ENCODE measurements at regions not wholly inside any gene's neighbourhood (a gene's known extent, or its start where the extent isn't known, plus 50 kb on each side); places are given as distances from the start of the nearest gene placed in this dataset.
"Not testable (repeated sequence)": the region's sequence is repeated elsewhere in the genome, so short reads cannot be mapped to it uniquely, and the experiment has no call there.

- no peak for DNase-seq (ENCODE audit: low read depth in 2 of 2)
Measured at GRCh38 chr3:124043023-124043422, 51.1 kb upstream of the ROPN1 start.

DNA sequence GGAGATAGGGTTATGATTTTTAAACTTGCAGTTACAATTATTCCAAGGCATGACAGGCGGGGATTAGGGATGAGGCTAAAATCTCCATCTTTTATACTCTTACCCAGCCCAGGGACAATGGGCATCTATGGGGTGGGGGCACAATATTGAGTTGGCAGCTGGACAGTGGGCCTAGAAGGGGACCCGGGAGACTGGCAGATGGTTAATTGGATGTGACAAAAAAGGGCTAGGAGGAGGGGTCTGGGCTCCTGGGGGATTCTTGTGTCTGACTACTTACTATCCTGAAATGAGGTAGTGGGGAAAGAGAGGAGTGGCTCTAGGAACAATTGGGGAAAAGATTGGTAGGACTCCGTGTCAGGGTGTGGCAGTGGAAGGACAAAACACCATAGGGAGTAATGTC, 53.0 kb upstream of the ROPN1 start:
- no peak for DNase-seq (ENCODE audit: low read depth in 2 of 2)

- no peak for DNase-seq (ENCODE audit: low read depth in 2 of 2)
Measured at GRCh38 chr3:124048967-124049798, 57.3 kb upstream of the ROPN1 start.

DNA sequence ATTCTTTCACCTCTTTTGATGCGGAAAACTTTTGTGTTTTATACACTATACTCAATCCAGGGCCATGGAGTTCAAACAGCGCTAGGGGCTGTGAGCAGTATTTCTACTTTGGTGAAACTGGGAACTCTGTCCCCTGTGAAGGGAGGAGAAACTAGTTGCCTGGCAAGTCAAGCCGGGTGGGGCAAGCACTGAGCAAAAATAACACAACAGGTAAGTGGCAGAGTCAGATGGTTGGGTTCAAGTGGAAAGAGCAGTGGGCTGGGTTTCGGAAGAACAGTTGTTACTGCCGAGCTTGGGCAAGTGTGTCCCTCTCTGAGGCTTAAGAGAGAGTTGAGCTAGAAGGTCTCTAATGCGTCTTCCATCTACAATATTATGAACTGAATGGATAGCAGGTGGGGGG, 59.7 kb upstream of the ROPN1 start:
- no peak for DNase-seq (ENCODE audit: low read depth in 2 of 2)

DNA sequence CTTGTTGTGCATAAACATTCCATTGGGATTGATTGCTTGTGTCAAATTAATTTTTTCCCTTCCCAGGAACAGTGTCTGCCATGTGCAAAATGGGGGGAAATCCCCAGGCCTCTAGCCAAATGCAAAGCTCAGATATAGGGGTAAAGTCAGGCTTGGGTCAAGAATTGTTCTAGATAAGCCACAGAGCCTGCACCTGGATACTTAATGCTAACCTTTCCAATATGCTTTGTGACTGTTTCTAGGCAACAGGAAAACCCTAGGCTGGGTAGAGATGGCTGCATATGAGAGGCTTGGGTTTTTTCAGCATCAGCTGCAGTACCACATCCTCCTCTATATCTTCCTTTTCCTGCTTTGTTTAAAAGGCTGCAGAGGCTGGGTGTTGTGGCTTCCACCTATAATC, 61.9 kb upstream of the ROPN1 start:
- no peak for DNase-seq (ENCODE audit: low read depth in 2 of 2)

GRCh38 chr3:124056846-124057245, 64.9 kb upstream of the ROPN1 start:
- DNase-seq (ENCODE audit: low read depth in 2 of 2), result no peak

- DNase-seq (ENCODE audit: low read depth in 2 of 2), result no peak
Measured at GRCh38 chr3:124057420-124057819, 65.5 kb upstream of the ROPN1 start.

DNA sequence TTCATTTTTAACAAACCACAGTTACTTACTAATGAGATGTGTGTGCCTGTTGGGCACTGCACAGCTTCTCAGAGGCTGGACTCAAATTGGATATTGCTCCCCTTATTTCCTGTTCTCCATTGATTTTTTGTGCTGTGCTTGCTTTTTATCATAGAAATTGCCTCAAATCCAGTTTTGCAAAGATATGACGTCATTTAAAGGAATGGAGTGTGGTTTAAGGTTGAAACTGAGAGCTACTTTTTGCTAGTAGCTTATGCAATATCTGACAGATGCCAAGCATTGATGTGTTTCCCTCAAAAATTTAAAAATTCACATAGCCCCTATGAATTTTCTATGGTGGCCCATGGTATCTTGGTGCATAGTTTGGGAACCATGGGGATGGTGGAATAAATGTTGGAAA, 67.7 kb upstream of the ROPN1 start:
- DNase-seq (ENCODE audit: low read depth in 2 of 2), result no peak

DNA sequence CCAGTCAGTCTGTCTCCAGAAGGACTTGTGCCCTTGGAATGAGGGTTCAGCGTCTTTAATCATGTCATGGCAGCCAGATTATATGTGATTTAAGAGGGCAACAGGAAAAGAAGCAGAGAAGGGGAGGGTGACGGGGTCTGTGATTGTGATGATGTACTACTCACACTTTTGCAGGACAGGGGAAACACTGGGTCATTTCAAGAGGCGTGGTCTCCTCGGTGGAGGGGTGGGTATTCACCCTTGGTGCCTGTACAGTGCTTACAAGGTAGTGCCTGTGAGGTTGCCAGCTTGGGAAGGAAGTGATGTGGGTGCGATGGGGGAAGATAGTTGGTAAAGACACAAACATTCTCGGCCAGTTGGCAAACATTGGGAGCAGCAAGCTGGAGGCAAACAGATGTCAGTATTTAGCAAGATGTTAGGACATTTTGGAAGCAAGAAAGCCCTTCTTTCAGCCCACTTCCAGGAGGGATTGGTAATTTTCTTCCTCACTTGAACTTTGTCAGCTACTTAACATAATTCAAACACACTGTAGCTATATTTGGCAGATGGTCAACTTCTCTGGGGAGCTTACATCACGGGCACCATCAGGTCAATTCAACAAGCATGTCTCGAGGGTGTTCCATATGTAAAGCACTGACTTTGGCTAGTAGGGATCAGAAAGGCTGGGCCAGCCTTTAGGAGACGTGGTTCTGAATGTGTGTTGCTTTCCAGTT, 71.4 kb upstream of the ROPN1 start:
- DNase-seq (ENCODE audit: low read depth in 2 of 2), result no peak

DNA sequence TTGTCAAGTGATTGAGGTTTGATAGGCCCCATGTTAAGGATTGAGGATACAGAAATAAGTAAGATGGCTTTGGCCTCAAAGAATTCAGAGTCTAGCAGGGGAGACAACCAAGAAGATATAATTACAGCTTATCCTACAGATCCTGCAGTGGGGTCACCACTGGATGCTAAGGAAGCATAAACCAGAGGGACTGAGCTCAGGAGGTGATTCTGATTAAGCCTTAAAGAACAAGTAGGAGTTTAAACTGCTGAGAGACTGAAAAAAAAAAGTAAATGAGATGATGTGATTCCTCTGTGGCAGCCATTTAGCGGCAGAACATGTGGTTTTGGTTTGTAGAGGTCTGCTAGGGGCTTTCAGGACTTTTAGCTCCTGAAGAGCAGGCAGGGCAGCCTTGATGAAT, 72.1 kb upstream of the ROPN1 start:
- no peak for DNase-seq (ENCODE audit: low read depth in 2 of 2)

DNA sequence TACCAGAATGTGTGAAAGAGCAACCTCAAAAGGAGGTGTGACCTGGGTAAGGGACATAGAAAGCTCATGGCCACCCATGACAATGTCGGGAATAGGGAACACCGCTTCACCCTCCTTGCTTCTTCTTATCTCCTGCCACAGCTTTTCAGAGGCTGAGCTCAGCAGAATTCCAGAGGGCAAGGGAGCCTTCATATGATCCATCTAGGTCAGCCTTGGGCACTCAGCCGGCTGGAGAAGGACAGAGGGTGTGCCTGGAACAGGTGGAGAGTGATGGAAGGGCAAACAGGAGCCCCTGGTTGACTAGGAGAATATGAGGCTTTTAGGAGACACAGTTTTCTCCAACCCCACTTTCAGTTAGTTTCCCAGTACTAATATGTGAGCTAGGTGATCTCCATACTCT, 74.6 kb upstream of the ROPN1 start:
- DNase-seq (ENCODE audit: low read depth in 2 of 2), result not testable (repeated sequence)

DNA sequence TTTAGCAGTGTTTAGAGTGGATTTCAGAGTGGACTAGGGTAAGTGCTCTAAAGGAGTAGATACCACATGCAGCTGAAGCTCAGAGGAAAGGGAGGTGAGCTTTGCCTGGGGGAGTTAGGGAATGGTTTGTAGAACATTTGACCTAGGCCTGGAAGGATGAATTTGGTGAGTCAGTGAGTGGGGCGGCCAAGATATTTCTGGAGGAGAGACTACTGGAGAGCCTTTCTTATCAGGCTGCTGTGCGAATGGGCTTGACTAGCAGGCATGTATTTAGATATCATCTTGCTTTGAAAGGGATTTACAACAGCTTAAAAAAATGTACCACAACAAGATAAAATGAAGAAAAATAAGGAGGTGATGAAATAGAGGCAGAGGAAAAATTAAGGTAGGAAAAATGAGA, 77.8 kb upstream of the ROPN1 start:
- not testable (repeated sequence) for DNase-seq (ENCODE audit: low read depth in 2 of 2)

GRCh38 chr3:124075090-124075489, 83.2 kb upstream of the ROPN1 start:
- DNase-seq (ENCODE audit: low read depth in 2 of 2), result not testable (repeated sequence)

DNA sequence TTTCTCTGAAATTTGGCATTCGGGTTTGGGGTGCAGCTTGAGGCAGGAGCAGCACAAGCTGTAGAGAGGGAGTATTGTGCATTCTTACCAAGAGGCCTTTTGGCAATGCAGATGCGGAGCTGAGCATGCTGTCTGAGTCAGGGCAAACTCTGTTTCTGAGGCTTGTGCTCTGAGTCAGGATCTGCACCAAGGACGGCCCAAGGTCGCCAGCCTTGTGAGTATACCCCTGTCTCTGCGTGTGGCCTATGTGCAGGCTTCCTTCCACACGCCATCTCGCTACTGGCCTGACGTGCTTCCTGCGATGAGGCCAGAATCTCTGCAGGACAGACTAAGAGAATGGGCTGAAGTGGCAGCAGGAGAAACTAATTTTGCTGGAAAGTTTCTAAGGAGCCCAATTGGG, 83.8 kb upstream of the ROPN1 start:
- no peak for DNase-seq (ENCODE audit: low read depth in 2 of 2)

DNA sequence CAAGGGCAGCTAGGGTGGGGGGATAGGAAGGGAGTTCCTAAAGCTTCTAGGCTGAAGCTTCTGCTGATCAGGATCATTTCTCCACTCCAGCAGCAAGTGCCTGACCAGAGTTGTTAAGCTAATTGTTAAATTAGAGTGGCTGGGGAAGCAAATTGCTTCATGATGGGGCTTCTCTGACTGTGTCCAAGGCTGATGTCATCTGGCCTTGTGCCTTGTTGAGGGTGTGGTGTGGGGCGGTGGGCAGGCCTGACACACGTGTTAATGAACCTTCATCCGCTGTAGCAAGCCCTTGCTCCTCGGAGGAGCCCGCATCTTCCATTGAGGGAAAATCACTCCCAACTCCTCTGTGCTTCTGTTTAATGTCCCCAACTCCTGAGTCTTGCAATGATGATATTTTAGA, 84.3 kb upstream of the ROPN1 start:
- DNase-seq (ENCODE audit: low read depth in 2 of 2), result no peak

DNA sequence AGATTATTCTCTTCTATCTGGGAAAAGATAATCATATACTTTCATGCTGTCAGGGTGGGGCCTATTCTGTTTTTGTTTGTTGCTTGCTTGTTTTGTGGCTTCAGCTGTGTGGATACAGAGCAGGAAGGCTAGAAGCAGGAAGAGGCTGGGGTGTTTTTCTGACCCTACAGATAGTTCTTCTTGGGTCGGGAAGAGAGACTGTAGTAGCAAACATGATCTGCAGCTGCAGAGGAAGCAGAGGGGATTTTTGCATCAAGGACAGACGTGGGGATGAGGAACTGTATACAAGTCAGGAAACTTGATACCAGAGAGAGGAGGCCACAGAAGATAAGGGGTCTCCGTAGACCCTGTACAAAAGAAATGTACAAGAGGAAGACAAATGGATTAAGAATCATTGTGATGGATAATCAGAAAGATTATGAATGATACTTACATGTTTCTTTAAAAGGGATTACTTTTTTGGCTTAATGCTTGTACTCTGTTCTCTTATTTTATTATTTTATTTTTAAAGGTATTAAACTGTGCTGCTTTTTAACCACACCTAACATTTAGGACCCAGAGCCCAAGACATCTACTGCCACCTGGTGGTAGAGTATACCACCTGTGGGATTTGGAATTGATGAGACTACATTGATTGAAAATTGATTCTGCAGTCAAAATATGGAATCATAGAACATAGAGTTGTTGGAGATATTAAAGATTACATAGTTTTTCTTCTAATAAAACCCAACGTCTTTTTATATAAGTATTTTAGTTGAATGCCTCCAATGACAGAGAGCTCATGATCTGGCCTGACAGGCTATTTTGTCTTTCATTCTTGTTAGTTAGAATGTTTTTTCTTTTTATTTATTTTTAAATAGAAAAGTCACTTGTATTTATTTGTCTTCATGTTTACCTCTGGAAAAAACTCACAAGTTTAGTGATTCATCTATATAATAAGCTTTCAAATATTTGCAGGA, 87.3 kb upstream of the ROPN1 start:
- no peak for DNase-seq (ENCODE audit: low read depth in 2 of 2)

DNA sequence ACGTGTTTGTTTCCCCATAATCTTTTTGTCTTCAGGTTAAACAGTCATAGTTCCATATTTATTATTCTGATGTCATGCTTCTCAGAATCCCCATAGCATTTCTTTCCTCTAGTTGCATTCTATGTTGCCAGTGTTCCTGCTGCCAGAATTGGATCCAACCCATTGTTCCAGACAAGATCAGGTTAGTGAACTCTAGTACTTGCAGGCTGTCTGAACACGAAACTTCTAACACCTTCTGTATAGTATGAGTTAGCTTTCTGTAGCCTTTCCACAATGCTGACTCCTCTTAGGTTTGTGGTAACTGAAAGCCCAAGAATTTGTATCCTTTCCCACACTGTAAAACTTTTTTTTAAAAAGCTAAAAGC, 88.0 kb upstream of the ROPN1 start:
- DNase-seq (ENCODE audit: low read depth in 2 of 2), result no peak

DNA sequence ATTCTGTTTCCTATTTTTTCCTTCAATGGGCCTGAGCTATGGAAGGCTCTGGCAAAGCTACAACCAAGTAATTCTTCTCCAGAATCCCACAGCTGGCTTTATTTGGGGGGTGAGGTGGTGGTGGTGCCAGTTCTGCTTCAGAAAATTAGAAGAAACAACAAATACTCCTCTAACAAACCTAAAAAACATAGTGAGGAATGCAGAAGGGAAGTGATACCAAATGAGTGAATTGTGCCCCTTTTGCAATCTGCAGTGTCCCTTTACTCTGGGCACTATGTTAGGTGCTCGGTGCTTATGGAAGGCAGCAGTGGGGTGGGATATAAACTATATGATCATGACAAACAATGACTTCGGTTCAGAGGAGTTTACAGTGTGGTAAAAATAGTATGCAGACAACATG, 90.4 kb upstream of the ROPN1 start:
- DNase-seq (ENCODE audit: low read depth in 2 of 2), result no peak

- no peak for DNase-seq (ENCODE audit: low read depth in 2 of 2)
Measured at GRCh38 chr3:124084022-124084881, 92.3 kb upstream of the ROPN1 start.

DNA sequence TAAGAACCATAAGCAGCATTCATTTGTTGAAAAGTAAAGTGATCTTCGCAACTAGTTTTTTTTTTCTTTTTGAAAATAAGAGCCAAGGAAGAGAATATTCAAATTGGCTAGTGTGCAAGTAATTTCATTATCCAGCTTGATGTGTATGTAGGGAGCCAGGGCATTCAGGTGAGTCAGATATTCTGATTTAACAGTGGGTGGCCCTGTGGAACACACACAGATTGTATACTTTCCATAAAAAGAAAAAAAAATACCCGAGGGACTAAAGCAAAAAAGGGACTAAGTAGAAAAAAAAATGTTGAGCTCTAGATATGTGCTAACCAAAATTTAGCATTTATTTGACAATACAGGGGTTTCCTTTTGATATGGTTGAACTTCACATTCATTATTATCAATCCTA, 96.9 kb upstream of the ROPN1 start:
- no peak for DNase-seq (ENCODE audit: low read depth in 2 of 2)

DNA sequence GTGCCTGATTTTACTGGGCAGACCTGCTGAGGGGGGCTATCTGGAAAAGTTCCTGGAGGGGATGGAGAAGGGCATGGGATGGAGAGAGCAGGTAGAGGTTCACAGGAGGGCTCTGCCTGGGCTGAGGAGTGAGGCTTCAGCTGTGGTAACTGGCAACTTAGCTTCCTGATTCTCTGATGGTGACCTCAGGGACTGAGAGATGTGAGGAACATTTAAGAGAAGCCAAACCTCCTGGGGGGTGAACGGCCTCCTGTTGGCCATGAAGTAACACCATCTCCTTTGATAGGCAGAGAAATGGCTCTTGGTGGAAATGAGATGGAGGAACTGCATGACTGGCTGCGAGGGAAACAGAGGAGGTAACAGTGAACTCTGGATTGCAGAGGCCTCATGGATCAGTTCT, 97.3 kb upstream of the ROPN1 start:
- DNase-seq (ENCODE audit: low read depth in 2 of 2), result no peak

All from stimulated activated CD8-positive, alpha-beta memory T cell treated with anti-CD3 and anti-CD28 coated beads, Interleukin-7, amount 100 ng/mL, for 4 hours (primary cell).